HFF-Myc (cell line): ENCODE measurements at regions not wholly inside any gene's neighbourhood (a gene's known extent, or its start where the extent isn't known, plus 50 kb on each side); places are given as distances from the start of the nearest gene placed in this dataset.

Experiments
- DNase-seq: peaks from one replicate; pipeline ENCODE4 v3.0.0-alpha.2; 2011; ENCODE audit warnings: low read depth; ENCODE audit errors: extremely low read depth
- H3K4me3 ChIP-seq: replicated peaks from 2 replicates; pipeline ENCODE4 v1.5.1; 2011; ENCODE audit warnings: low read depth, mild to moderate bottlenecking, control low read depth, low read length
- TF ChIP-seq, protein P1 (sequence below): IDR thresholded peaks from 2 replicates; pipeline ENCODE4 v1.5.1; 2012; ENCODE audit warnings: mild to moderate bottlenecking, low read depth, low read length, control low read depth; ENCODE audit errors: missing control alignments

DNA sequence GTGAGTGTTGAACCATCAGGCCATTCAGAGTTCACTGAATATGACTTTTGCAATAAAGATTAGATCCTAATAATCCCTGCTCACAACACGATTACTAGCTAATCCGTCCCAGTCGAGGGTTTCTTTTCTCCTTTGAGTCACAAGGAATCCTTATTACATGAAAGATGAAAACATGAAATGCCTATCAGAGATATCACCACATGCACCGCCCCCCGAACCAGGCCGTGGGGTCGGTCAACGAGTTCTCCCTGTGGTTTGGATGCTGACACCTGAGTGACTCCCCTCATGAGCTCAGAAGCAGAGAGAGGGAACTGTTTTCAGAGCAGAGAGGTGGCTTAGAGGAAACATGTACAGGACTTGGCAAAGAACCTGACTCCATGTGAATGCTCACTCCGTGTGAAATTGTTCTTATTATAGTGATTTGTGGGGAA lies 263.3 kb downstream of the ETS1 start:
- H3K4me3 ChIP-seq = no peak overlapping the region
- DNase-seq = no peak
- TF ChIP-seq, protein P1, sequence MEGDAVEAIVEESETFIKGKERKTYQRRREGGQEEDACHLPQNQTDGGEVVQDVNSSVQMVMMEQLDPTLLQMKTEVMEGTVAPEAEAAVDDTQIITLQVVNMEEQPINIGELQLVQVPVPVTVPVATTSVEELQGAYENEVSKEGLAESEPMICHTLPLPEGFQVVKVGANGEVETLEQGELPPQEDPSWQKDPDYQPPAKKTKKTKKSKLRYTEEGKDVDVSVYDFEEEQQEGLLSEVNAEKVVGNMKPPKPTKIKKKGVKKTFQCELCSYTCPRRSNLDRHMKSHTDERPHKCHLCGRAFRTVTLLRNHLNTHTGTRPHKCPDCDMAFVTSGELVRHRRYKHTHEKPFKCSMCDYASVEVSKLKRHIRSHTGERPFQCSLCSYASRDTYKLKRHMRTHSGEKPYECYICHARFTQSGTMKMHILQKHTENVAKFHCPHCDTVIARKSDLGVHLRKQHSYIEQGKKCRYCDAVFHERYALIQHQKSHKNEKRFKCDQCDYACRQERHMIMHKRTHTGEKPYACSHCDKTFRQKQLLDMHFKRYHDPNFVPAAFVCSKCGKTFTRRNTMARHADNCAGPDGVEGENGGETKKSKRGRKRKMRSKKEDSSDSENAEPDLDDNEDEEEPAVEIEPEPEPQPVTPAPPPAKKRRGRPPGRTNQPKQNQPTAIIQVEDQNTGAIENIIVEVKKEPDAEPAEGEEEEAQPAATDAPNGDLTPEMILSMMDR = no peak

DNA sequence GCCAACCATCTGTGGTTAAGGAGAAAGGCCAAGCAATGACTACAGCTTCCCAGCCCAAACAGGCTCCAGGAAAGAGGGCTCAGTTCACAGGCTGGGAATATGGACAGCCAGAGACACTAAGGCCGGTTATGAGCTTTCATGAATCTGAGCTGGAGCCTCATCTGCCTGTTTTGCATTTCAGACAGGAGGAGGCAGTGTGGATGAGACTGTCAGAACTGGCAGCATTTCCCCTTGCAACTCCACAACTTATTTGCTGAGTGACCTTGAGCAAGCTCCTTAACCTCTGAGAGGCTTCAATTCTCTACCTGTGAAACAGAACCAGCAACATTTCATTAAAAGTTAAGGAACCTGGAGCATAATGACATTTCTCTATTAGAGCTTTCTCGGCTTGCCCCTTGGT lies 264.0 kb downstream of the ETS1 start:
- no peak for DNase-seq
- TF ChIP-seq, protein P1 = peak; percentile 28
- H3K4me3 ChIP-seq = no peak overlapping the region

DNA sequence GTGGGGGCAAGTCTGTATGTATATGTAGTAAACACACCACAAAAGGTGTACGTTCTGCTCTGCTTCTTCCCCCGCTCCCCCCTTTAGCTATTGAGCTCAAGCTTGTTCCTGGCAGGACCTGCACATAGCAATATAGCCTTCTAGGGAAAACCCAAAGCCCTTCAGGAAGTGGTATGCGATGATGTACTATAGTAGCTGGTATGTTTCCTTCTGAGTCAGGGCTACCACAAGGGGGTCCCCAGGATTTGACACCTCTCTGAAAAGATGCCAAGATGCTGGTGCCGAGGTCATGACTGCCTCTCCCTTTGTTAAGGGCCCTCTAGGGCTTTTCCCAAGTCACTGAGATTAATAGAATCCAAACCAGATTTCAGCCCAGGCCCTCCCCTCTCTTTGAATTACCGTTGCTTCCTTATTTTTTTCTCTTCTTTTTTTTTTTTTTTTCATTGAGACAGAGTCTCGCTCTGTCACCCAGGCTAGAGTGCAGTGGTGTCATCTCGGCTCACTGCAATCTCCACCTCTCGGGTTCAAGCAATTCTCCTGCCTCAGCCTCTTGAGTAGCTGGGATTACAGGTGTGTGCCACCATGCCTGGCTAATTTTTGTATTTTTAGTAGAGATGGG lies 268.4 kb downstream of the ETS1 start:
- TF ChIP-seq, protein P1 = no peak
- DNase-seq = no peak

DNA sequence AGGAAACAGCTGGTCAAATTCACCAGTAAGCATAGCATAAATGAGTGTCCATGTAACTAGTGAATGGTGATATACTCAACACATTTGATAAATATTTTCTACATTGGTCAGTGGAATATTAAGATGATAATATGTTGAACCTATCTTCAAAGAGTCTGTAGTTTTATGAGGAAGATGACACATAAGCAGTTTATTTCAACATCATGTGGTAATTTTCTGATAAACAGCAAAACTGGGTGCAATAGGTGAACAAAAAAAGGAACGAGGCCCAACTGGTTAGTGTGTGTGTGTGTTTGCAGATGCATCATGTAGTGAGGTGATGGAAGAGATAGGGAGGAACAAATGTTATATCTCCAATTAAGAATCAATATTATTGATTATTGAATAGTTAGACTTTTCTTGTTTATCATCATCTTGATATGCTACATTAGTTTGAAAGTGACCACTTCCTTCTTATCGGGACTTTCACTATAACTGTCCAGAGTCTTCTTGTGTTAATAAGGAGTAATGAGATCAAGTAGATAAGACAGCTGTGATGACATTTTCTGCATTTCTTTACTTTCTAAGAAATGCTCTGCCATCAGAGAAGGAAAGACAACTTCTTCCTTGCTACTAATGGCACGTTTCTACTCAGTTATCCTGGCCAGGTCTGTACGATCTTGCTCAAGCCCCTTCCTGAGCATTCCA lies 270.7 kb downstream of the ETS1 start:
- TF ChIP-seq, protein P1 = no peak
- H3K4me3 ChIP-seq = no peak overlapping the region
- no peak for DNase-seq

More for the DNA sequence above, 268.4 kb downstream of the ETS1 start:
- no peak overlapping the region for H3K4me3 ChIP-seq

DNA sequence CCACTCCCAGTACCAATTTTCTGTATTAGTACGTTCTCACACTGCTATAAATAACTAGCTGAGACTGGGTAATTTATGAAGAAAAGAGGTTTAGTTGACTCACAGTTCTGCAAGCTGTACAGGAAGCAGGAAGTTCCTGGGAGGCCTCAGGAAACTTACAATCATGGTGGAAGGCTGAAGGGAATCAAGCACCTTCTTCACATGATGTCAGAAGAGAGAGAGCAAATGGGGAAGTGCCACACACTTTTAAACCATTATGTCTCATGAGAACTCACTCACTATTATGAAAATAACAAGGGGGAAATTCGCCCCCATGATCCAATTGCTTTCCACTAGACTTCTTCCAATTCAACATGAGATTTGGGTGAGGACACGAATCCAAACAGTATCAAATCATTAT lies 271.4 kb downstream of the ETS1 start:
- no peak overlapping the region for H3K4me3 ChIP-seq
- TF ChIP-seq, protein P1 = no peak
- no peak for DNase-seq

DNA sequence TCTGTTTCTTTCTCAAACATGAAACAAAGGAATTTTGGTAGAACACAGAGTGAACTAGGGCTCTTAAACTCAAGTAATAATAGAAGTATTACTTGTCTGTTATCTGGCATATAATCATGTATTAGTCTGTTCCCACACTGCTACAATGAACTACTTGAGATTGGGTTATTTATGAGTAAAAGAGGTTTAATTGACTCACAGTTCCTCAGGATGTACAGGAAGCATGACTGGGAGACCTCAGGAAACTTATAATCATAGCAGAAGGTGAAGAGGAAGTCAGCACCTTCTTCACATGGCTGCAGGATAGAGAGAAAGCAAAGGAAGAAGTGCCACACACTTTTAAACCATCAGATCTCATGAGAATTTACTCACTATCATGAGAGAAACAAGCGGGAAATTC lies 273.4 kb downstream of the ETS1 start:
- no peak overlapping the region for H3K4me3 ChIP-seq
- TF ChIP-seq, protein P1 = no peak
- no peak for DNase-seq
